ENCODE measurements at regions not wholly inside any gene's neighbourhood (a gene's known extent, or its start where the extent isn't known, plus 50 kb on each side); places are given as distances from the start of the nearest gene placed in this dataset.

DNA sequence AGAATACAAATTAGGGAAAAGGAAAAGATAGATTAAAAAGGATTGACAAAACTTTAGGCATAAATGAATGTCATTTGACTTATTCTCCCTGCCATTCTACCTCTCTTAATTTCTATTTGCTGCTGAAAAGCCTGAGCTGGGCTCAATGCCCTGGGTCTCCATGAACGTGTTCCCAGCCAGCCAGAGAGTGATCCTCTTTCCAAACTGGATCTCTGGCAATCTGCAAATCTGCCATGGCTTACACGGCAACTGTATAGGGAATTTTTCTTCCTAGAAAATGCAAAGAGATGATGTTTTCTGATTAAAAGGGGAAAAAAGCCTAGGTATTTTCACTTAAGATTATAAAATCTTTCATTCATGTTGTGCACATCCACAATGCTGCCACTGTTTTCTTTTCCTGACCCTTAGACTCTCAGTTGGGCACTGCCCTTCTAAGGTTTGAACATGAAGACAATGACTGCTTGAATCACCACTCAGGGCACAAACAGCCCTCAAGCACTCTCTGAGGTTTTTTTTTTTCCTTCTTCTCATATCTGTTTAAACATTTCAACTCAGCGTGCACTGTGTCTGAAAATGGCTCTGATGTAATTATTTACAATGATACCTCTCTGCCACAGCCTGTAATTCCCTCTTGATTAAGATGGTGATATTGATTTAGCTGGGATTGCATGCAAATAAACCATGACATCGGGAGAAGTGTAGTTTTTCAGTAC is 60.3 kb downstream of the DACT1 start:
- no peak for DNase-seq

DNA sequence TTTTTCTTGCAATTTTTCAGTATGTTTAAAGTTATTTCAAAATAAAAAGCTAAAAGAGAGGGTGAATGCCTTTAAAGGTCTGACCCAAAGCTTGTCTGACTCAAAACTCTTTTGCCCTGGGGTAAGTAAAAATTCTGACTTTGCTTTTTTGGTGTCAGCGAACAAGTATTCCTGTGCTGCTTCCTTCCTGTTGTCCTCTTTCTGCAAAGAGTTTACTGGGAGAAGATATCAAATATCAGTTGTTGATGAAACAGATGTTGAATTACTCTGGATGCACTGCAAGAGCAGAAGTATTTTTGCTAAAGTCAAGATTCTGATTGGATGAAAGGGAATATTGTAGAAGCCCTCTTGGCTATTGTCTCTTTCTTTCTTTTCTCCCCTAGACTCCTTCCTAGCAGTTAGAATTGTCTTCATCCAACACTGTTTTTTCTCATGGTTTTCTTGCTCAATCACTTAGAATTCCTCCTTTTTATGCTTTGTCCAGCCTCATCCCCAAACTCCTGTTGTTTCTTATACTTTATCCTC is 62.0 kb downstream of the DACT1 start:
- DNase-seq, result no peak

DNA sequence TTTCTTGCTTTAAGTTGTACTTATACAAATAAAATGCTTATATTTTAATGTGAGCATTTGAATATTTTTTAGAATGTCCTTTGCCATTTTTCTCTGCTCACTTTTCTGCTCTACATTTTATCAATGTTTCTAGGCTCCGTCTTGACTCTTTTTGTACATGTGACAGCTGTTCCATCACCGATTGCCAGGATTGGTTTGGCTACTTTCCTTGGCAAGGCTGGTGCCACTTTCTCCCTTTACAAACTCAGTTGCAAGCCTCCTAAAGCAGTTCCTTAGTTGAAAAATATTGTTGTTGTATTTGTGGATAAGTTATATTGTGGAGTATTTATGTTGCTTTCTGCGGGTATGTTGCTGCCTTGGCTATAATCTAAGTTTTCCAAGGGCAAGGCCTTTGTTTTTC is 63.4 kb downstream of the DACT1 start:
- no peak for DNase-seq

DNA sequence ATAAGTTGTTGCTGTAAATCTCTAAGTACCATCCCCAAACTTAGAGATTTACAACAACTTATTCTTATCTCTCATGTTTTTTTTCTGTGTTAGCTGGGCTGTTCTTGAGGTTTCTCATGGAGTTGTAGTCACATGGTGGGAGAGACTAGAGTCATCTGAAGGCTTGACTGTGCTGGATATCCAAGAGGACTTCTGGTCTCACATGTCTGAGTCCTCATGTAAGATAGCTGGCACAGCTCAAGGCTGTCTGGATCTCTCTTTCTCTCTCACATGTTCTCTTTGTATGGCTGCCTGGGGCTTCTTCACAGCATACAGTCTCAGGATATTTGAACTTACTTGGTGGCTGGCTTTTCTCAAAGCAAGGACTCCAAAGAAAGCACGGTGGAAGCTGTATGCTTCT is 63.8 kb downstream of the DACT1 start:
- DNase-seq, result no peak

DNA sequence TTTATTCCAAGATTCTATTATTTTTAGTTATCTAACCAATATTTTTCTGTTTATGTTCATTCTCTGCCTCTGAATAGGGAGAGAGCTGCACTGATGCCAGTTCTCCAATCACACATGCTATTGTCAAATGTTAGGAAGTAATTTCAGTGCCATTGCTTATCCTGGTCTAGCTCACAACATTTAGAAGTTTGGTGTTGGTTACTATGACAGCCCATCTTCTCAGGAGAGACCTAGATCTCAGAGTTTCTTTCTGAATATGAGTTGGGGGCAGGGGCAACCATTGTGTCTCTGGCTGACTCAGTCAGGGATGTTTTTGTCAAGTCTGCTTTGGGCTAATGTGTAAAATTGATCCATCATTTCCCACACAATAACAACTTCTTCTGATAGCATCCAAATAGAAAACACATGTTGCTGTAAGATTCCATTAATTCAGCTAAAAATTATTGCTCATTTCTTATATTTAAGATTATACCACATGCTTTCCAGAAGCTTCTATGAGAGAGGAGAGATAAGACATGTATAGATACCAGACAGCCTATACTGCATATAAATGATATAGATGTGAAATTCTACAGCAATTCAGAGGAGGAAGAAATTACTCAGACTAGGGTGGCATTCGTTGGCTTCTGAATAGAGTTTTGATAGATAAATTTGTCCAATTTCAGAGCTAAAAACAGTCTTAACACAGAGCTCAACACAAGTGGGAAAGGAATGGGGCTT is 64.8 kb downstream of the DACT1 start:
- no peak for DNase-seq

DNA sequence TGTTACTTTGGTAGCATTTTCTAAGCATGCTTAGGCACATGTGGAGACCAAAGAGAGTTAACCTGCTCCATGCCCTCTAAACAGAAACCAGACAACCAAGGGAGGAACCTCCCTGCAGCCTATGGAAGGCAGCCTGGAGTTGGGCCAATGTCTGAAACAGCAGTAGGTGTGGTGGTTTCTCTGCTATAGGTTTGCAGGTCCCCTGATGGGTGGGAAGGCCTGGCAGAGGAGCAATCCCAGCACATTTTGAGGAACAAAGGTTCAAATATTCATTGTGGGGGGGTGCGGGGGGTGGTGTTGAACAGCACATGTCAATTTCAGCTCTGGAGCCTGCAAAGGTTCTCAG is 65.4 kb downstream of the DACT1 start:
- DNase-seq, result no peak

DNA sequence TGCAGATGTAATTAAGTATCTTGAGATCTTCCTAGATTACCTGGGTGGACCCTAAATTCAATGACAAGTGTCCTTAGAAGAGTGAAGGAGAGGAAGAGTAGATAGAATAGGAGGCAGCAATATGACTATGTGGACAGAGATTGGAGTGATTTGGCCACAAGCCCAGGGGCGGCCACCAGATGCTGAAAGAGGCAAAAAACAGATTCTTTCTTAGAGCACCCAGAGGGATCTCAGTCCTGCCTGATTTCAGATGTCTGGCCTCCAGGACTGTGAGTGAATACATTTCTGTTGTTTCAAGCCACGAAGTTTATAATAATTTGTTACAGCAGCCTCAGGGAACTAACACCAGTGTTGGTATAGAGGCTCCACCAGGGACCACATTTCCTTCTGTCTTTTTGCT is 67.3 kb downstream of the DACT1 start:
- DNase-seq, result peak; percentile 46

DNA sequence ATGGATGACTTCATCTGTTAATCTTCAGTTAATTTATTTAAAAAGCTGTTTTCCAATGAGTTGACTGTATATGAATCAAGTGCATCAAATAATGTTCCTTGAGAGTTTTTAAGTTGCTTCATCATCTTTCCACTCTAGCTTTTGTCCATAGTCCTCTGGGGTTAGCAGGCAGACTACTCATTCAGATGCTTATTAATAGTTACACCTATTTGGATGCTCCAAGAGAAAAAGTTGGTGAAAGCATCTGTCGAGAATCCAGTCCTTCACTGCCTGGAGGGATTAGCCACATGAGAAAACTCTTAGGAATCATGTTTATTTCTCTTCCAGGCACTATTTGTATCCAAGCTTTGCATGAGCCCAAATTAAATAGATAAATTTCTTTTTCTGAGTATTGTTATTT is 70.2 kb downstream of the DACT1 start:
- DNase-seq, result no peak

DNA sequence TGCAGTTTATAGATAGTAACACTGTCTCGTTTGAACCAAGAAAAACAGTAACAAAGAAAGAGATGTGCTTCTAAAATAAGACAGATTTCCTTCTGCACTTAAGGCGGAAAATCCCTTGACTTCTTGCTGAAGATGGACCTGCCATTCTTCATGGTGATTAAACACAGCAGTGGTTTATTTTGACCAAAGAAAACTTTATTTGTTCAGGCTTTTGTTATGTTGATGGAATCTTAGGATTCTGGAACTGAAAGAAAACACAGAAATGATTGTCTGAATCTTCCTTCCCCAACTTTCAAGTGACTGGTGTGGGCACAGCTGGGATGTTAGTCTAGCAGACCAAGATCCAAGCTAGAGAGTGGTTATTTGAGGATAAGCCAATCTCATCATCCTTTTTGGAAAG is 72.2 kb downstream of the DACT1 start:
- no peak for DNase-seq

DNA sequence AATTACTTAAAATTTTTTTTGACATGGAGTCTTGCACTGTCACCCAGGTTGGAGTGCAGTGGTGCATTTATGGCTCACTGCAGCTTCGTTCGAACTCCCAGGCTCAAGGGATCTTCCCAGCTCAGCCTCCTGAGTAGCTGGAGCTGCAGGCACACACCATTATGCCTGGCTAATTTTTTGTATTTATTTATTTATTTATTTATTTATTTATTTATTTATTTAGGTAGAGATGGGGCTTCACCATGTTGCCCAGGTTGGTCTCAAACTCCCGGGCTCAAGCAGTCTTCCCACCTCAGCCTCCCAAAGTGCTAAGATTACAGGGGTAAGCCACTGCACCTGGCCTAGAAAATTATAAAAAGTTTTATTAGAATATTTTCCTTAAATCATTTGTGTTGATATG is 73.6 kb downstream of the DACT1 start:
- DNase-seq, result no peak

DNA sequence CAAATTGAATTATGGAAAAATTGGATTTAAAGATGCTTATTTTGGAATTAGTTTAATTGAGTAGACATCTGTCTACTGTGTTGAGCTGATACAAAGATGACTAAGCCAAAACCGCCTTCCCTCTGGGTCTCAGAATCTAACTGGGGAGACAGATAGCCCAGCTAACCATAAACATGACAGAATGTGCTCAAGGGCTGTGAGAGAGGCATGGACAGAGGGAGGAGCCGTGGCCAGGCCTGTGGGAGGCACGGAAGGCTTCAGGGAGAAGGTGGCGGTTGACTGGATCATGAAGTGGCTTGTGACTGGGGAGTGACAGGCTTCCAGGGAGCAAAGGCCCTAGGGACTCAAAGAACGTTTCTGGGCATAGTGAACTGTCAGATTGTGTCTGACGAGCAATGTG is 74.6 kb downstream of the DACT1 start:
- no peak for DNase-seq

DNA sequence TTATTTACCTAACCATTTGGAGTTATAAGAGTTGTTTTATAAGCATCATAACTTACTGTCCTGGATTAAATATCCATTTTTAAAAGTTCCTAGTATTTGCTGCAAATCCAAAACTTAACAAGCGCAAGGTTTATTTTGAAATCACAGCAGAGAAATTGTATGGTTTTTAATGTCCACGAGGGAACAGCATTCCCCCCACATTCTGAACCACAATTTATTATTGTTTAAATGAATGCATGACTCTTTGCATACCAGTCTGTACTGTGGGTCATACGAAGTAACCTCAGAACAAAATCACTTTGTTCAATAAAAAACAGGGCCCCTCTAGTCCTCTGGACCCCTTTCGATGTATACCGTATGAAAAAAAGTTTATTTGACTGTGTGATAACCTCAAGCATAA is 75.9 kb downstream of the DACT1 start:
- DNase-seq, result no peak

DNA sequence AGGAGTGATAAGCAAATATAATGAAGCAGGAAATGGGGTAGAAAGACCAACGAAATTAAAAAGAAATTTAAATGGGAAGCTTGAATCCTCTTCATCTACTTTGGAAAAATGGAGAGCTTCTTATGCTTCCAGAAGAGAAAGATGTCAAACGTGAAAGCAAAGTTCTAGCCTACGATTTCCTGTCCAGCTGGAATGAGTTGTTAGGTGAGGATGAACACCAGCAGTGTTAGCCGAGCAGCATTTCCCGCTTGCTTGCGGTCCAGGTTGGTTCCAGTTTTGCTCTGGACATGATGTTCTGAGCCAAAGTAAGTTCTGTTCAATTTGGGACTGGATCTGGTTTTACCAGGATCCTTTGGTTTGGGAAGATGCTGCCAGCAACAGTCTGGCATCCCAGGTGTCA is 78.9 kb downstream of the DACT1 start:
- no peak for DNase-seq

DNA sequence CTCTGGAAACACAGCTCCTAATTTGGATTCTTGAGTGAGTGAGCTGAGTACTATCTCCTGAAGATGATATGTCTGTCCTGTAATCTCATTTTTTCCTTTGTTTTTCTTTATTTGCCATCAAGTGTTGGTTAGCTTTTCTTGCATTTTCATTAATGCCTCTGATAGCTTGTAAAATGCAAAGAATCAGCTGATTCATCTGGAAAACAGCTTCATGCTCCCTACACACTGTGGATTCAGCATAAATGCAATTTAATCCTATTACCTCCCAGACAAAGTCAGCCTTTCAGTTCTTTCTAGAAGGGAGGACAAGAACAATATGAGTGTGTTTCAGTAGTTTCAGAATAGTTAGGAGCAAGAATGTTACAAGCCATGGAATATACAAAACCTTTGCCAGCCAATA is 79.4 kb downstream of the DACT1 start:
- DNase-seq, result peak; percentile 29

DNA sequence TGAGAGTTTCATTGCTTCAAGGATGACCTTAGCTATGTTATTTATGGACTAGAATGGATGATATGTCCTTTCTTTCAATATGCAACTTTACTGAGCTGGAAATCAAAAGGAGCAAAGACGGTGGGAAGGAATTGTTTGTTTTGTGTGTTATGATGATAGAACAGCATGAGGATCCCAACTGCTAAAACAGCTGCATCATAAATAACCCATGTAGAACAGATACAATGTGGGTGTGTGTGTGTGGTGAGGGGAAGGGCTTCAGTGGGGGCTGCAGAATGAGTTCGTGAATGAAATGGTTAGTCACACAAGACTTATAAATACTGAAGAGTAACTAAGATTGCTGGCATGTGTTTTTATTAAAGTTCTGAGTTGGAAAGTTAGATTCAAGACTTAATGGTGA is 80.1 kb downstream of the DACT1 start:
- DNase-seq, result no peak

DNA sequence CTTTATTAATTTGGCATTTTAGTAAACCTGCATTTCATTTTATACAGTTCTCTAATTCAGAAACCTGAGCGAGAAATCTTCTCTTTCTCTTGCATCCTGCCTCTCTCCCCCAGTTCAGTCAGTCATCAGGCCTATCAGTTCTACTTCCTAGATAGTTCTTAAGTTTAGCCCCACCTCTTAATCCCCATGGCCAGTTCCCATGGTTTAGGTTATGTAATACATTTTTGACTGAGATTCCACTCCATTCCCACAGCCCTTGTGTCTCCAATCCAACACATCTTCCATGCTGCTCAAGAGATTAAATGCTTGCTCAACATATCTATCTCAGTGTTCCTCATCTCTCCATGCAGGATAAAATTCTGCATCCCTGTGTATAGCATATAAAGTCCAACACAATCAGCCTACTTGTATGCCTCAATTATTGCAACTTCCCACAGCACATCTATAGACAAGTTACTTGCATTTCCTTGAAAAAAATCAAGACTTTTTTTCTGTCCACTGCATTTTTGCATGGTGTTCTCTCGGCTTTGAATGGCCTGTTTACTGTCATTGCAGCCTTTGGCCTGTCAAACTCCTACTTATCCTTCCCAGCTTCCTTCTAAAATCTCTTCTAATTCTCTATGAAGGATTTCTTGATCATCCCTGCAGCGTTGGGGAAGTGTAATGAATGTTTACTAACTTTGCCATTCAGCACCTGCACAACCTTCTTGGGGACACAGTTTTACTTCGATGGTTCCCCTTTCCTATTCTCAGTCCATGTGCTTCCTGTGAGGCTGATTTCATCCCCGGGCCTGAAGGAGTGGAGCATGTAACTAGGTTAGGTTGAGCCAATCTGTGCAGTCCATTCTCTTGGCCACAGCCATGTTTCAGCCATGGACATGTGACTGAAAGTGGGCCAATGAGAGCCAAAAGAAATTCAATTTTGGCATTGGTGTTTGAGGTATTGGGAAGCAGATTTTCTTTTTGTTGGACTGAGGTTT is 80.8 kb downstream of the DACT1 start:
- no peak for DNase-seq

DNA sequence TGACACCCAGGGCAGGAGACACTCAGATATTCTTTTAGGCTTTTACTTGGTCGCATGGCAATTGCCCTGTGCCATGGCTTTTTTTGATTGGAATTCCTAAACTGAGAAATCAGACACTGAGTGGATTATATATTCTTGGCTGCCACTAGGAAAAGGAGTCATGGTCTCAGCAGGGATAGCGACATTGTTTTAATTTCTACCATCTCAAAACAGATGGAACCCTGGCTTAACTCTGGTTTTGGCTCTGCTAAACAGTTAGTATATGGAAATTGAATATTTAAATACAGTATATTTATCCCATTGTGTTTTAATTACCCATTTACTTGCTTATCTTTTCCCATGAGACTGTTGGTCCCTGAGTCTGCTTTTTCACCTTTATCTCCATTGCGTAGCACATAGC is 84.0 kb downstream of the DACT1 start:
- no peak for DNase-seq

DNA sequence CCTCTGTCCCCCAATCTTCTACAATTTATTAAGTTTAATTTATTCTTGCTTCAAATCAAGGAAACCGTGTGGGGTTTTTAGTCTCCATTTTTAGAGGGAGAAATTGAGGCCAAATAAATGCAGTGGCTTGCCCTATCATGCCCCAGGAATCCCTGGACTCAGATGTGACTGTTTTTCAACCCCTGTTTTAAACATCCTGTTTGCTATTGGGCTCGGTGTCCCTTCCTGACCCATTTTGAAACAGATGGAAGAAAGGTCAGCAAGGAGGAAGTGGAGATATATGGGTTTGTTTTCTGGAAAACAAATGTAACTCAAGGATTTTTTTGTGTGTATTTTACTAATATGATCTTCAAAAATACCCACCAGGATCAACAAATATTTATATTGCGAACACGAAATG is 84.7 kb downstream of the DACT1 start:
- no peak for DNase-seq

DNA sequence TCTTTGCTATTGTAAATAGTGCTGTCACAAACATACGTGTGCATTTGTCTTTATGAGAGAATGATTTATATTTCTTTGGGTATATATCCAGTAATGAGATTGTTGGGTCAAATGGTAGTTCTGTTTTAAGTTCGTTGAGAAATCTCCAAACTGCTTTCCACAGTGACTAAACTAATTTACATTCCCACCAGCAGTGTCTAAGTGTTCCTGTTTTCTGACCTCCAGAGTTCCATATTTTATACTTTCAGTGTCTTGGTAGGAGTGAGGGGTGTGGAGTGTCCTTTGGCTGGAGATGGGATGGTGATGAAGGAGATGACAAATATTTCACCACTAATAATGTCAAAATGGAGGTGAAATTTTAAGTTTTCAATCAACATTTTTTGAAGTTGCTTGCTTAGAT is 86.4 kb downstream of the DACT1 start:
- DNase-seq, result no peak

DNA sequence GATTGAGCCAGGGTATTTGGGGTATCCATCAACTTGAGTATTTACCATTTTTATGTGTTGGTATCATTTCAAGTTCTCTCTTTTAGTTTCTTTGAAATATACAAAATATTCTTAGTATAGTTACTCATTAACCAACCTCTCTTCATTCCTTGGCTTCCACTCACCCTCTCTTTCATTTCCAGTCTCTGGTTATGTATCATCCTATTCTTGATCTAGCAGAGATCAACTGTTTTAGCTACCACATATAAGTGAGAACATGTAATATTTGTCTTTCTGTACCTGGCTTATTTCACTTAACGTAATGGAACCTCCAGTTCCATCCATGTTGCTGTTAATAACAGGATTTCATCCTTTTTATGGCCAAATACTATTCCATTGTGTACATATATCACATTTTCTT is 86.9 kb downstream of the DACT1 start:
- no peak for DNase-seq

DNA sequence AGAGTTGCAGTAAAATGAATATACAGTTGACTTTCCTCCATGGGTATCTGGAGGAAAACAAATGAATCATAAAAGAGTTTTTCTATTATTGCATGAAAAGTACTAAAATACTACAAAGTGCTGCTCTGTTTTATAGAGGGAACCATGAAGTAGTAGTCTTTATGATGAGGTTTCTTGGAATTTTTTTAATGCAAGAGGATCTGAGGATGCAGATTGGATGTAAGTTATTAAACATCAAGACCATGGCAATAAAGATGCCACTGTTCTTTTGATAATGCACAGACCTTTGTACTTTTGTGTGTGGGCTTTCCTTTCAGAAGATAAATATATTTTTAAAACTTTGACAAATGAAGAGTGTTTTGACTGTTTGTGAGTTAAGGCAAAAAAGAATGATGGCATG is 87.5 kb downstream of the DACT1 start:
- no peak for DNase-seq

DNA sequence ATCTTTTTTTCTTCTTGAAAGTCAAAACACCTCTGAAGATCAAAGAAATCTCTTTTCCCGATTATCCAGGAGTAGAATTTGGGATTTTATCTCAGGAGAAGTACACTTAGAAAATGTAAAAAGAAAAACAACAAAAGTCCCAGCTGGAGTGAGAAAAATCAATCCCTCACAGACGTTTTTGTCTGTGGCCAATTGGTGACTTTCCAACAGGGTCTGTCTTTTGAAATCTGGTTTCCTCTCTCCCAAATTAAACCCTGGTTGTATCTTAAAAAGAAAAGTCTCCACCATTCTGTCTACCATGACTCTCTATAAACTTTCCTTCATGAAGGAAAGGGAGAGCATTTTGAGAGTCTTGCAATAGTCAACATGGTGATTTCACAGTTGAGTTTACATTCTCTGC is 88.1 kb downstream of the DACT1 start:
- DNase-seq, result no peak

DNA sequence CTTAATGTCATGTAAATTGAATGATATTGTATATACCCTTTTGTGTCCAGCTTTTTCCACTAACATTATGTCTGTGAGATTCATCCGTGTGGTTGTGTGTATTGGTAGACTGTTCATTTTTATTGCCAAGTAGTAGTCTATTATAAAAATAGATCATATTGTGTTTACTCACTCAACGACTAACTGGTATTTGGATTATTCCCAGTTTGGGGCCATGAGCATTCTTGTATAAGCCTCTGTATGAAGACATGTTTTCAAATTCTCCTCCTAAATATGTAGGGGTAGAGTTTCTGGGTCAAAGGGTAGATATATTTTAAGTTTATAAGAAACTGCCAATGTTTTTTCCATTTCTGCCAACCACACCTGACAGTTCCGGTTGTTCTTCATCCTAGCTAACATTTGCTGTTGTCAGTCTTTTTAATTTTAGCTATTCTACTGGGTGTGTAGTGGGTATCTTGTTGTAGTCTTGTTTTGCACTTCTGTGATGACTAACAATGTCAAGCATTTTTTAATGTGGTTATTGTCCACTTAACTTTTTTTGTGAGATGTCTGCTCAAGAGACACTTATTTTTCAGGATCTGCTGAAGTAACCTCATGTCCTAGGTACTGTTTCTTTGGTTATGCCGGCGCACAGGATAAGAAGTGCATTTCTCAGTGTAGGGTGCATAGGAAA is 93.2 kb downstream of the DACT1 start:
- peak; percentile 62 for DNase-seq
